ENCODE measurements at regions not wholly inside any gene's neighbourhood (a gene's known extent, or its start where the extent isn't known, plus 50 kb on each side); places are given as distances from the start of the nearest gene placed in this dataset.

- no peak for TF ChIP-seq PATZ1 (CRISPR knock-in tag; IDR thresholded peaks at IDR 0.05; ENCODE audit: borderline replicate concordance)
- TF ChIP-seq ARNTL (CRISPR knock-in tag; IDR thresholded peaks at IDR 0.05; ENCODE audit: borderline replicate concordance, low read depth) = no peak
- TF ChIP-seq ZC3H10 (CRISPR knock-in tag; IDR thresholded peaks at IDR 0.05) = no peak
- TF ChIP-seq, protein P1, sequence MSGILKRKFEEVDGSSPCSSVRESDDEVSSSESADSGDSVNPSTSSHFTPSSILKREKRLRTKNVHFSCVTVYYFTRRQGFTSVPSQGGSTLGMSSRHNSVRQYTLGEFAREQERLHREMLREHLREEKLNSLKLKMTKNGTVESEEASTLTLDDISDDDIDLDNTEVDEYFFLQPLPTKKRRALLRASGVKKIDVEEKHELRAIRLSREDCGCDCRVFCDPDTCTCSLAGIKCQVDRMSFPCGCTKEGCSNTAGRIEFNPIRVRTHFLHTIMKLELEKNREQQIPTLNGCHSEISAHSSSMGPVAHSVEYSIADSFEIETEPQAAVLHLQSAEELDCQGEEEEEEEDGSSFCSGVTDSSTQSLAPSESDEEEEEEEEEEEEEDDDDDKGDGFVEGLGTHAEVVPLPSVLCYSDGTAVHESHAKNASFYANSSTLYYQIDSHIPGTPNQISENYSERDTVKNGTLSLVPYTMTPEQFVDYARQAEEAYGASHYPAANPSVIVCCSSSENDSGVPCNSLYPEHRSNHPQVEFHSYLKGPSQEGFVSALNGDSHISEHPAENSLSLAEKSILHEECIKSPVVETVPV (CRISPR knock-in tag; IDR thresholded peaks at IDR 0.05) = no peak
- no peak for TF ChIP-seq ZFP30 (CRISPR knock-in tag; IDR thresholded peaks at IDR 0.05)
- no peak for TF ChIP-seq CREB5 (CRISPR knock-in tag; IDR thresholded peaks at IDR 0.05; ENCODE audit: low read depth)
- TF ChIP-seq ZNF70 (CRISPR knock-in tag; IDR thresholded peaks at IDR 0.05) = no peak
- TF ChIP-seq ZFP3 (CRISPR knock-in tag; IDR thresholded peaks at IDR 0.05) = no peak
- no peak for TF ChIP-seq GLIS3 (CRISPR knock-in tag; IDR thresholded peaks at IDR 0.05)
- no peak for TF ChIP-seq ISL1 (CRISPR knock-in tag; IDR thresholded peaks at IDR 0.05)
These were observed 60.9 kb downstream of the KLF12 start for GRCh38 chr13:74073274-74073673.
